Neural progenitor cell (in vitro differentiated cells): ENCODE measurements at regions not wholly inside any gene's neighbourhood (a gene's known extent, or its start where the extent isn't known, plus 50 kb on each side); places are given as distances from the start of the nearest gene placed in this dataset.

Source experiments
- CTCF ChIP-seq: fragments of 200-600 bp; sonication (generic); IDR thresholded peaks from 2 replicates; pipeline ENCODE4 v1.5.1; 2017; ENCODE audit warnings: antibody characterized with exemption, mild to moderate bottlenecking
- EZH2 ChIP-seq: fragments of 200-600 bp; sonication (generic); IDR thresholded peaks from 2 replicates; pipeline ENCODE4 v1.6.1; 2017; ENCODE audit warnings: antibody characterized with exemption, mild to moderate bottlenecking, moderate library complexity

GRCh38 chr10:3911713-3912442 is 126.9 kb upstream of the KLF6 start:
- TF ChIP-seq CTCF (no peak), EZH2 (no peak)
